Erythroblast (primary cell): ENCODE measurements at regions not wholly inside any gene's neighbourhood (a gene's known extent, or its start where the extent isn't known, plus 50 kb on each side); places are given as distances from the start of the nearest gene placed in this dataset.

Experiments
- GATA1 ChIP-seq: IDR thresholded peaks from 2 replicates; pipeline ENCODE4 v1.6.1; 2011; ENCODE audit warnings: low read depth, mild to moderate bottlenecking, control low read depth, low read length, moderate library complexity
- POLR2A ChIP-seq: IDR thresholded peaks from 2 replicates; pipeline ENCODE4 v1.6.1; 2011; ENCODE audit warnings: mild to moderate bottlenecking, low read length

GRCh38 chr2:117693651-117694050 lies 120.8 kb upstream of the DDX18 start:
- no peak for TF ChIP-seq POLR2A
- TF ChIP-seq GATA1: no peak
